Neural cell (in vitro differentiated cells): ENCODE measurements at regions not wholly inside any gene's neighbourhood (a gene's known extent, or its start where the extent isn't known, plus 50 kb on each side); places are given as distances from the start of the nearest gene placed in this dataset.

Experiments used
- H2AFZ ChIP-seq: fragments of 200-600, 300-800 bp; sonication (generic), shearing (Covaris generic); 2 replicates; pipeline ENCODE4 v1.6.0; 2014; ENCODE audit warnings: low read depth, mild to moderate bottlenecking, antibody characterized with exemption, low read length, moderate library complexity
- H3F3A ChIP-seq: fragments of 200-600 bp; shearing (Covaris generic); 2 replicates; pipeline ENCODE4 v1.6.1; 2016; ENCODE audit warnings: mild to moderate bottlenecking, moderate library complexity, mixed read lengths, antibody characterized with exemption, low read length; ENCODE audit not compliant: insufficient read depth, poor library complexity, severe bottlenecking
- H3K27ac ChIP-seq: fragments of 200-600, 300-800 bp; sonication (generic), shearing (Covaris generic); 2 replicates; pipeline ENCODE4 v1.5.1; 2014; ENCODE audit warnings: mild to moderate bottlenecking, low read length, moderate library complexity
- H3K27me3 ChIP-seq: fragments of 300-800, 200-600 bp; sonication (generic), shearing (Covaris generic); 2 replicates; pipeline ENCODE4 v1.6.0; 2014; ENCODE audit warnings: mild to moderate bottlenecking, low read depth, low read length, moderate library complexity; ENCODE audit not compliant: insufficient read depth
- H3K36me3 ChIP-seq: fragments of 300-800, 200-600 bp; sonication (generic), shearing (Covaris generic); 2 replicates; pipeline ENCODE4 v1.5.1; 2014; ENCODE audit warnings: mild to moderate bottlenecking, antibody characterized with exemption, low read length, moderate library complexity; ENCODE audit not compliant: insufficient read depth
- H3K4me2 ChIP-seq: fragments of 300-800, 200-600 bp; sonication (generic), shearing (Covaris generic); 2 replicates; pipeline ENCODE4 v1.6.0; 2014; ENCODE audit warnings: mild to moderate bottlenecking, low read length
- H3K4me3 ChIP-seq: fragments of 300-800, 200-600 bp; sonication (generic), shearing (Covaris generic); 2 replicates; pipeline ENCODE4 v1.5.1; 2014; ENCODE audit warnings: mild to moderate bottlenecking, low read length, moderate library complexity
- H3K79me2 ChIP-seq: fragments of 200-600 bp; shearing (Covaris generic); replicated peaks from 2 replicates; pipeline ENCODE4 v1.6.0; 2014; ENCODE audit warnings: mild to moderate bottlenecking, low read length, moderate library complexity; ENCODE audit not compliant: insufficient read depth
- H3K9ac ChIP-seq: fragments of 300-800, 200-600 bp; sonication (generic), shearing (Covaris generic); 2 replicates; pipeline ENCODE4 v1.6.1; 2016; ENCODE audit warnings: mild to moderate bottlenecking, low read length, mixed read lengths
- H3K9me2 ChIP-seq: fragments of 200-600 bp; shearing (Covaris generic); 2 replicates; pipeline ENCODE4 v1.6.1; 2016; ENCODE audit warnings: mild to moderate bottlenecking, low read length, mixed read lengths; ENCODE audit not compliant: insufficient read depth
- H3K9me3 ChIP-seq: fragments of 200-600, 300-800 bp; sonication (generic), shearing (Covaris generic); 2 replicates; pipeline ENCODE4 v1.6.1; 2016; ENCODE audit warnings: mild to moderate bottlenecking, mixed run types, low read length, moderate library complexity, mixed read lengths
- H4K20me1 ChIP-seq: fragments of 200-600 bp; shearing (Covaris generic); 2 replicates; pipeline ENCODE4 v1.6.1; 2016; ENCODE audit warnings: mild to moderate bottlenecking, mixed run types; ENCODE audit not compliant: insufficient read depth
- CTCF ChIP-seq: fragments of 450-650 bp; IDR thresholded peaks from 2 replicates; pipeline ENCODE4 v1.5.1; 2014; ENCODE audit warnings: antibody characterized with exemption, mild to moderate bottlenecking, moderate library complexity; ENCODE audit not compliant: poor library complexity, severe bottlenecking
- EP300 ChIP-seq: fragments of 450-650 bp; conservative IDR thresholded peaks from 2 replicates; pipeline ENCODE4 v1.6.1; 2014; ENCODE audit warnings: antibody characterized with exemption, mild to moderate bottlenecking, moderate library complexity; ENCODE audit not compliant: poor library complexity, severe bottlenecking
- EZH2 ChIP-seq: fragments of 200-600, 300-800 bp; shearing (Covaris generic), sonication (generic); IDR thresholded peaks from 2 replicates; pipeline ENCODE4 v1.6.1; 2014; ENCODE audit warnings: antibody characterized with exemption, low read length, borderline replicate concordance, mild to moderate bottlenecking; ENCODE audit not compliant: insufficient read depth, poor library complexity, severe bottlenecking
- MXI1 ChIP-seq: fragments of 450-650 bp; conservative IDR thresholded peaks from 2 replicates; pipeline ENCODE4 v1.6.1; 2014; ENCODE audit warnings: antibody characterized with exemption, mild to moderate bottlenecking; ENCODE audit not compliant: poor library complexity, severe bottlenecking
- POLR2AphosphoS5 ChIP-seq: IDR thresholded peaks from 2 replicates; pipeline ENCODE4 v1.6.1; 2012
- RAD21 ChIP-seq: fragments of 450-650 bp; conservative IDR thresholded peaks from 2 replicates; pipeline ENCODE4 v1.6.1; 2014; ENCODE audit warnings: antibody characterized with exemption, mild to moderate bottlenecking, moderate library complexity
- REST ChIP-seq: IDR thresholded peaks from 2 replicates; pipeline ENCODE4 v1.6.1; 2012; ENCODE audit warnings: borderline replicate concordance
- SMC3 ChIP-seq: fragments of 450-650 bp; conservative IDR thresholded peaks from 2 replicates; pipeline ENCODE4 v1.6.1; 2014; ENCODE audit warnings: antibody characterized with exemption, mild to moderate bottlenecking, moderate library complexity; ENCODE audit not compliant: poor library complexity
- TAF1 ChIP-seq: IDR thresholded peaks from 2 replicates; pipeline ENCODE4 v1.6.1; 2012; ENCODE audit warnings: low read depth

GRCh38 chr2:43085505-43085904, 140.9 kb downstream of the ZFP36L2 start:
- no peak overlapping the region for H3K4me3 ChIP-seq
- no peaks in the 10 kb centered on the region for H3K27me3 ChIP-seq
- H3K9me2 ChIP-seq = no peaks in the 10 kb centered on the region
- no peaks in the 10 kb centered on the region for H4K20me1 ChIP-seq
- no peak overlapping the region for H3K9ac ChIP-seq
- no peak overlapping the region for H2AFZ ChIP-seq
- peaks cover 3% of the 10 kb centered on the region for H3K9me3 ChIP-seq
- H3F3A ChIP-seq = no peaks in the 10 kb centered on the region
- no peaks in the 10 kb centered on the region for H3K79me2 ChIP-seq
- no peak overlapping the region for H3K4me2 ChIP-seq
- no peak overlapping the region for H3K27ac ChIP-seq
- TF ChIP-seq CTCF = no peak
- TF ChIP-seq RAD21 = no peak
- TF ChIP-seq REST = no peak
- no peak for TF ChIP-seq SMC3
- TF ChIP-seq TAF1 = no peak
- TF ChIP-seq EP300 = no peak
- no peak for TF ChIP-seq EZH2
- no peak for TF ChIP-seq MXI1
- no peak for TF ChIP-seq POLR2AphosphoS5
- no peaks in the 10 kb centered on the region for H3K36me3 ChIP-seq

GRCh38 chr2:43084699-43085091, 141.7 kb downstream of the ZFP36L2 start:
- H2AFZ ChIP-seq = no peak overlapping the region

More at GRCh38 chr2:43084699-43085091, 141.7 kb downstream of the ZFP36L2 start:
- Histone ChIP-seq H3K27ac (no peak overlapping the region), H3K79me2 (no peaks in the 10 kb centered on the region), H3K9ac (no peak overlapping the region), H3K4me2 (no peak overlapping the region), H3K9me3 (no peaks in the 10 kb centered on the region), H3K9me2 (no peaks in the 10 kb centered on the region), H4K20me1 (no peaks in the 10 kb centered on the region), H3F3A (no peaks in the 10 kb centered on the region), H3K27me3 (no peaks in the 10 kb centered on the region), H3K36me3 (no peaks in the 10 kb centered on the region), H3K4me3 (no peak overlapping the region)
- TF ChIP-seq SMC3 (no peak), EZH2 (no peak), EP300 (no peak), RAD21 (no peak), REST (no peak), CTCF (no peak), MXI1 (no peak), POLR2AphosphoS5 (no peak), TAF1 (no peak)
